GM23338 (cell line): ENCODE measurements at regions not wholly inside any gene's neighbourhood (a gene's known extent, or its start where the extent isn't known, plus 50 kb on each side); places are given as distances from the start of the nearest gene placed in this dataset.

Source experiments
- ATAC-seq: fragments of 200-7000 bp; cut with Tn5 transposase; 3 replicates; pipeline ENCODE4 v1.9.1; 2020
- DNase-seq: peaks from one replicate; pipeline ENCODE4 v3.0.0-alpha.2; 2015; ENCODE audit warnings: low spot score
- H2AFZ ChIP-seq: fragments of 200-600 bp; sonication (generic); 2 replicates; pipeline ENCODE4 v1.8.0; 2016; ENCODE audit warnings: antibody characterized with exemption, mild to moderate bottlenecking, moderate library complexity
- H3F3A ChIP-seq: fragments of 200-600 bp; sonication (generic); replicated peaks from 2 replicates; pipeline ENCODE4 v1.8.0; 2017; ENCODE audit warnings: antibody characterized with exemption, mixed run types, low read depth
- H3K27ac ChIP-seq: fragments of 200-600 bp; sonication (generic); 2 replicates; pipeline ENCODE4 v1.6.1; 2016; ENCODE audit warnings: low read depth
- H3K27me3 ChIP-seq: fragments of 200-600 bp; sonication (generic); 2 replicates; pipeline ENCODE4 v1.8.0; 2016; ENCODE audit warnings: mild to moderate bottlenecking, mixed run types, moderate library complexity; ENCODE audit not compliant: insufficient read depth
- H3K36me3 ChIP-seq: fragments of 200-600 bp; sonication (generic); 2 replicates; pipeline ENCODE4 v1.8.0; 2016; ENCODE audit warnings: mild to moderate bottlenecking; ENCODE audit not compliant: insufficient read depth
- H3K4me1 ChIP-seq: fragments of 200-600 bp; sonication (generic); 2 replicates; pipeline ENCODE4 v1.8.0; 2016; ENCODE audit warnings: mild to moderate bottlenecking, moderate library complexity; ENCODE audit not compliant: insufficient read depth
- H3K4me2 ChIP-seq: fragments of 200-600 bp; sonication (generic); 2 replicates; pipeline ENCODE4 v1.7.1; 2017; ENCODE audit warnings: mixed run types
- H3K4me3 ChIP-seq: fragments of 200-600 bp; sonication (generic); 2 replicates; pipeline ENCODE4 v1.6.1; 2016; ENCODE audit warnings: mixed run types
- H3K79me2 ChIP-seq: fragments of 200-600 bp; sonication (generic); replicated peaks from 2 replicates; pipeline ENCODE4 v1.8.0; 2017; ENCODE audit warnings: mild to moderate bottlenecking; ENCODE audit not compliant: insufficient read depth
- H3K9me2 ChIP-seq: fragments of 200-600 bp; sonication (generic); 2 replicates; pipeline ENCODE4 v1.8.0; 2017; ENCODE audit not compliant: insufficient read depth
- H4K20me1 ChIP-seq: fragments of 200-600 bp; sonication (generic); replicated peaks from 2 replicates; pipeline ENCODE4 v1.8.0; 2017; ENCODE audit warnings: mild to moderate bottlenecking; ENCODE audit not compliant: insufficient read depth
- H3K27ac Mint-ChIP-seq: 2 replicates; pipeline ENCODE4 v1.8.0; 2020; ENCODE audit warnings: inconsistent platforms, mild to moderate bottlenecking, moderate library complexity, mixed read lengths
- H3K27me3 Mint-ChIP-seq: 3 replicates; pipeline ENCODE4 v1.8.0; 2022; ENCODE audit warnings: low read depth, mild to moderate bottlenecking, moderate library complexity, mixed read lengths, inconsistent platforms; ENCODE audit not compliant: insufficient read depth, poor library complexity
- H3K36me3 Mint-ChIP-seq: 3 replicates; pipeline ENCODE4 v1.8.0; 2021; ENCODE audit warnings: low read depth, mild to moderate bottlenecking, inconsistent platforms, moderate library complexity, mixed read lengths
- H3K4me1 Mint-ChIP-seq: 3 replicates; pipeline ENCODE4 v1.8.0; 2020; ENCODE audit warnings: mild to moderate bottlenecking, inconsistent platforms, mixed read lengths
- H3K4me3 Mint-ChIP-seq: 3 replicates; pipeline ENCODE4 v1.8.0; 2021; ENCODE audit warnings: moderate library complexity, mild to moderate bottlenecking, inconsistent platforms, mixed read lengths
- H3K9me3 Mint-ChIP-seq: 3 replicates; pipeline ENCODE4 v1.8.0; 2020; ENCODE audit warnings: moderate library complexity, mild to moderate bottlenecking, inconsistent platforms, mixed read lengths
- CREB1 ChIP-seq: fragments of 250-450 bp; sonication (Bioruptor Pico); IDR thresholded peaks from 2 replicates; pipeline ENCODE4 v1.5.0; 2020; ENCODE audit warnings: low read depth, mild to moderate bottlenecking, moderate library complexity
- EZH2 ChIP-seq: fragments of 200-600 bp; sonication (generic); IDR thresholded peaks from one replicate; pipeline ENCODE4 v1.8.0; 2017; ENCODE audit warnings: antibody characterized with exemption, mild to moderate bottlenecking, low read depth; ENCODE audit not compliant: unreplicated experiment
- JUNB ChIP-seq: IDR thresholded peaks from one replicate; pipeline ENCODE4 v1.6.1; 2016; ENCODE audit warnings: antibody characterized with exemption; ENCODE audit not compliant: unreplicated experiment
- NANOG ChIP-seq: IDR thresholded peaks from 2 replicates; pipeline ENCODE4 v1.6.1; 2016; ENCODE audit warnings: antibody characterized with exemption, borderline replicate concordance
- POLR2AphosphoS5 ChIP-seq: IDR thresholded peaks from 2 replicates; pipeline ENCODE4 v1.6.1; 2016; ENCODE audit warnings: antibody characterized with exemption, low read depth
- STAT1 ChIP-seq: IDR thresholded peaks from one replicate; pipeline ENCODE4 v1.6.1; 2016; ENCODE audit warnings: antibody characterized with exemption; ENCODE audit not compliant: unreplicated experiment
- ZNF114 ChIP-seq: fragments of 250-450 bp; sonication (Bioruptor Pico); IDR thresholded peaks from 2 replicates; pipeline ENCODE4 v1.5.0; 2020; ENCODE audit warnings: mild to moderate bottlenecking, moderate library complexity
- ZNF331 ChIP-seq: fragments of 250-450 bp; sonication (Bioruptor Pico); IDR thresholded peaks from 2 replicates; pipeline ENCODE4 v1.5.0; 2020; ENCODE audit warnings: low read depth, mild to moderate bottlenecking, moderate library complexity
- ZNF462 ChIP-seq: fragments of 250-450 bp; sonication (Bioruptor Pico); IDR thresholded peaks from 2 replicates; pipeline ENCODE4 v1.5.0; 2020; ENCODE audit warnings: mild to moderate bottlenecking, moderate library complexity
- TF ChIP-seq, protein P1 (sequence below): IDR thresholded peaks from 2 replicates; pipeline ENCODE4 v1.6.1; 2016; ENCODE audit warnings: antibody characterized with exemption
- TF ChIP-seq, protein P2 (sequence below): IDR thresholded peaks from one replicate; pipeline ENCODE4 v1.6.1; 2018; ENCODE audit warnings: antibody characterized with exemption; ENCODE audit not compliant: unreplicated experiment

DNA sequence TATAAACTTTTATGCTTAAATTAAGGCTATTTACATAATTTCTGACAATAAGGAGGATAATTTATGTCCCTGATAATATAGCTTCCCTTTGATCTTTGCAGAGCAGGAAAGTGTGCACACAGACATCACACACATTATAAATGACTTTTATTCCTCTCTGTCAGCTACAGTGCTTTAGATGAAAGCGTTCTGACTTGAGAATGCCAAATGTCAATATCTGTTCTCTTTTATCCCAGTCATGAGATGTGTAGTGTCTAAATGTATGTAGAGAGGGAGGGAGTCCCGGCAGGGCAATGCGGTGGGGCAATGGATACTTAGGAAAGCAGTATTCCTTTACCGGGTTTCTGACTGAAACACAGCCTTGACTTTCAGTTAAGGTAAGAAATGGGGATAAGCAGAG lies 225.4 kb upstream of the CHORDC1 start:
- H3K4me2 ChIP-seq: no peak overlapping the region
- no peaks in the 10 kb centered on the region for H3K27me3 ChIP-seq
- H3K4me3 Mint-ChIP-seq: no peak overlapping the region
- no peak for ATAC-seq
- H3K9me2 ChIP-seq: peaks cover 15% of the 10 kb centered on the region
- H3K27me3 Mint-ChIP-seq: no peaks in the 10 kb centered on the region
- H4K20me1 ChIP-seq: no peaks in the 10 kb centered on the region
- no peak overlapping the region for H3K27ac Mint-ChIP-seq
- H3K36me3 Mint-ChIP-seq: no peaks in the 10 kb centered on the region
- TF ChIP-seq NANOG: no peak
- no peak for TF ChIP-seq ZNF331 (CRISPR knock-in tag)
- no peak for TF ChIP-seq ZNF114 (CRISPR knock-in tag)
- TF ChIP-seq, protein P1, sequence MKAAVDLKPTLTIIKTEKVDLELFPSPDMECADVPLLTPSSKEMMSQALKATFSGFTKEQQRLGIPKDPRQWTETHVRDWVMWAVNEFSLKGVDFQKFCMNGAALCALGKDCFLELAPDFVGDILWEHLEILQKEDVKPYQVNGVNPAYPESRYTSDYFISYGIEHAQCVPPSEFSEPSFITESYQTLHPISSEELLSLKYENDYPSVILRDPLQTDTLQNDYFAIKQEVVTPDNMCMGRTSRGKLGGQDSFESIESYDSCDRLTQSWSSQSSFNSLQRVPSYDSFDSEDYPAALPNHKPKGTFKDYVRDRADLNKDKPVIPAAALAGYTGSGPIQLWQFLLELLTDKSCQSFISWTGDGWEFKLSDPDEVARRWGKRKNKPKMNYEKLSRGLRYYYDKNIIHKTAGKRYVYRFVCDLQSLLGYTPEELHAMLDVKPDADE: no peak
- no peak for TF ChIP-seq POLR2AphosphoS5
- TF ChIP-seq CREB1: no peak
- H3K4me3 ChIP-seq: no peak overlapping the region
- H3K4me1 ChIP-seq: peaks cover under 1% of the 10 kb centered on the region; the same call in 1 of the 2 replicates
- no peaks in the 10 kb centered on the region for H3K79me2 ChIP-seq
- peaks cover under 1% of the 10 kb centered on the region; the same call in 2 of the 3 replicates for H3K4me1 Mint-ChIP-seq
- H3K9me3 Mint-ChIP-seq: no peaks in the 10 kb centered on the region
- no peak overlapping the region for H3K27ac ChIP-seq
- no peaks in the 10 kb centered on the region for H3F3A ChIP-seq
- peak overlapping the region; percentile 67; the same call in 1 of the 2 replicates for H2AFZ ChIP-seq
- no peaks in the 10 kb centered on the region for H3K36me3 ChIP-seq
- DNase-seq: no peak

GRCh38 chr11:90447618-90448017 lies 224.8 kb upstream of the CHORDC1 start:
- H3K27me3 ChIP-seq: no peaks in the 10 kb centered on the region
- no peaks in the 10 kb centered on the region for H3K27me3 Mint-ChIP-seq
- H3K9me2 ChIP-seq: peaks cover 15% of the 10 kb centered on the region
- no peak overlapping the region for H3K27ac Mint-ChIP-seq
- no peaks in the 10 kb centered on the region for H3K36me3 Mint-ChIP-seq
- H3K27ac ChIP-seq: no peak overlapping the region
- H2AFZ ChIP-seq: no peak overlapping the region
- H3K4me1 Mint-ChIP-seq: no peaks in the 10 kb centered on the region
- no peaks in the 10 kb centered on the region for H3K79me2 ChIP-seq
- no peaks in the 10 kb centered on the region for H3K4me1 ChIP-seq
- no peaks in the 10 kb centered on the region for H3K36me3 ChIP-seq
- no peaks in the 10 kb centered on the region for H3K9me3 Mint-ChIP-seq
- no peak for ATAC-seq
- H3K4me2 ChIP-seq: no peak overlapping the region
- no peak overlapping the region for H3K4me3 ChIP-seq
- no peak for DNase-seq
- H3F3A ChIP-seq: no peaks in the 10 kb centered on the region
- H4K20me1 ChIP-seq: no peaks in the 10 kb centered on the region
- no peak overlapping the region for H3K4me3 Mint-ChIP-seq
- TF ChIP-seq JUNB (no peak), ZNF114 (CRISPR knock-in tag) (no peak), STAT1 (no peak), EZH2 (no peak), NANOG (no peak), ZNF462 (CRISPR knock-in tag) (no peak), ZNF331 (CRISPR knock-in tag) (no peak)
- TF ChIP-seq, protein P2, sequence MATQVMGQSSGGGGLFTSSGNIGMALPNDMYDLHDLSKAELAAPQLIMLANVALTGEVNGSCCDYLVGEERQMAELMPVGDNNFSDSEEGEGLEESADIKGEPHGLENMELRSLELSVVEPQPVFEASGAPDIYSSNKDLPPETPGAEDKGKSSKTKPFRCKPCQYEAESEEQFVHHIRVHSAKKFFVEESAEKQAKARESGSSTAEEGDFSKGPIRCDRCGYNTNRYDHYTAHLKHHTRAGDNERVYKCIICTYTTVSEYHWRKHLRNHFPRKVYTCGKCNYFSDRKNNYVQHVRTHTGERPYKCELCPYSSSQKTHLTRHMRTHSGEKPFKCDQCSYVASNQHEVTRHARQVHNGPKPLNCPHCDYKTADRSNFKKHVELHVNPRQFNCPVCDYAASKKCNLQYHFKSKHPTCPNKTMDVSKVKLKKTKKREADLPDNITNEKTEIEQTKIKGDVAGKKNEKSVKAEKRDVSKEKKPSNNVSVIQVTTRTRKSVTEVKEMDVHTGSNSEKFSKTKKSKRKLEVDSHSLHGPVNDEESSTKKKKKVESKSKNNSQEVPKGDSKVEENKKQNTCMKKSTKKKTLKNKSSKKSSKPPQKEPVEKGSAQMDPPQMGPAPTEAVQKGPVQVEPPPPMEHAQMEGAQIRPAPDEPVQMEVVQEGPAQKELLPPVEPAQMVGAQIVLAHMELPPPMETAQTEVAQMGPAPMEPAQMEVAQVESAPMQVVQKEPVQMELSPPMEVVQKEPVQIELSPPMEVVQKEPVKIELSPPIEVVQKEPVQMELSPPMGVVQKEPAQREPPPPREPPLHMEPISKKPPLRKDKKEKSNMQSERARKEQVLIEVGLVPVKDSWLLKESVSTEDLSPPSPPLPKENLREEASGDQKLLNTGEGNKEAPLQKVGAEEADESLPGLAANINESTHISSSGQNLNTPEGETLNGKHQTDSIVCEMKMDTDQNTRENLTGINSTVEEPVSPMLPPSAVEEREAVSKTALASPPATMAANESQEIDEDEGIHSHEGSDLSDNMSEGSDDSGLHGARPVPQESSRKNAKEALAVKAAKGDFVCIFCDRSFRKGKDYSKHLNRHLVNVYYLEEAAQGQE: no peak
- TF ChIP-seq, protein P1: no peak
